ENCODE measurements at regions not wholly inside any gene's neighbourhood (a gene's known extent, or its start where the extent isn't known, plus 50 kb on each side); places are given as distances from the start of the nearest gene placed in this dataset.

GRCh38 chr17:74135391-74136167 lies 67.9 kb upstream of the RPL38 start:
- TF ChIP-seq, protein P1, sequence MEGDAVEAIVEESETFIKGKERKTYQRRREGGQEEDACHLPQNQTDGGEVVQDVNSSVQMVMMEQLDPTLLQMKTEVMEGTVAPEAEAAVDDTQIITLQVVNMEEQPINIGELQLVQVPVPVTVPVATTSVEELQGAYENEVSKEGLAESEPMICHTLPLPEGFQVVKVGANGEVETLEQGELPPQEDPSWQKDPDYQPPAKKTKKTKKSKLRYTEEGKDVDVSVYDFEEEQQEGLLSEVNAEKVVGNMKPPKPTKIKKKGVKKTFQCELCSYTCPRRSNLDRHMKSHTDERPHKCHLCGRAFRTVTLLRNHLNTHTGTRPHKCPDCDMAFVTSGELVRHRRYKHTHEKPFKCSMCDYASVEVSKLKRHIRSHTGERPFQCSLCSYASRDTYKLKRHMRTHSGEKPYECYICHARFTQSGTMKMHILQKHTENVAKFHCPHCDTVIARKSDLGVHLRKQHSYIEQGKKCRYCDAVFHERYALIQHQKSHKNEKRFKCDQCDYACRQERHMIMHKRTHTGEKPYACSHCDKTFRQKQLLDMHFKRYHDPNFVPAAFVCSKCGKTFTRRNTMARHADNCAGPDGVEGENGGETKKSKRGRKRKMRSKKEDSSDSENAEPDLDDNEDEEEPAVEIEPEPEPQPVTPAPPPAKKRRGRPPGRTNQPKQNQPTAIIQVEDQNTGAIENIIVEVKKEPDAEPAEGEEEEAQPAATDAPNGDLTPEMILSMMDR (IDR thresholded peaks at IDR 0.05; ENCODE audit: low read length) = no peak
- TF ChIP-seq EZH2 (IDR thresholded peaks at IDR 0.05; ENCODE audit: borderline replicate concordance, low read length) = no peak

All from OCI-LY1 (cell line).